HG02588 (cell line): ENCODE measurements at regions not wholly inside any gene's neighbourhood (a gene's known extent, or its start where the extent isn't known, plus 50 kb on each side); places are given as distances from the start of the nearest gene placed in this dataset.
"Not testable (repeated sequence)": the region's sequence is repeated elsewhere in the genome, so short reads cannot be mapped to it uniquely, and the experiment has no call there.

Source experiments
- ATAC-seq: cut with Tn5 transposase; IDR thresholded peaks from one replicate; pipeline ENCODE4 v1.9.1; 2021; ENCODE audit warnings: mild to moderate bottlenecking, moderate library complexity; ENCODE audit not compliant: unreplicated experiment

GRCh38 chr11:129763569-129763968 lies 52.1 kb upstream of the TMEM45B start:
- not testable (repeated sequence) for ATAC-seq

DNA sequence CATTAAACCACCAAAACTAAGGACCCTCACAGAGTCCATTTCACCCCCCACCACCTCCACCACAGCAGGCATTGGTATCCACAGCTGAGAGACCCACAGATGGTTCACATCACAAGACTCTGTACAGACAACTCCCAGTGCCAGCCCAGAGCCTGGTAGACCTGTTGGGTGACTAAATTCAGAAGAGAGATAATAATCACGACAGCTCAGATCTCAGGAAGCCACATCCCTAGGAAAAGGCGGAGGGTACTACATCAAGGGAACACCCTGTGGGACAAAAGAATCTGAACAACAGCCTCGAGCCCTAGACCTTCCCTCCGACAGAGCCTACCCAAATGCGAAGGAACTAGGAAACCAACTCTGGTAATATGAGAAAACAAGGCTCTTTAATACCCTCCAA lies 51.4 kb upstream of the TMEM45B start:
- ATAC-seq, result not testable (repeated sequence)
